ENCODE measurements at regions not wholly inside any gene's neighbourhood (a gene's known extent, or its start where the extent isn't known, plus 50 kb on each side); places are given as distances from the start of the nearest gene placed in this dataset.
A peak's percentile ranks its signal among the peaks of the same experiment; 100 is the strongest.

GRCh38 chr15:92565351-92566125 lies 90.0 kb downstream of the FAM174B start:
- no peak for DNase-seq (ENCODE audit: low spot score)

GRCh38 chr15:92561754-92562153 lies 93.8 kb downstream of the FAM174B start:
- DNase-seq (ENCODE audit: low spot score) = no peak

DNA sequence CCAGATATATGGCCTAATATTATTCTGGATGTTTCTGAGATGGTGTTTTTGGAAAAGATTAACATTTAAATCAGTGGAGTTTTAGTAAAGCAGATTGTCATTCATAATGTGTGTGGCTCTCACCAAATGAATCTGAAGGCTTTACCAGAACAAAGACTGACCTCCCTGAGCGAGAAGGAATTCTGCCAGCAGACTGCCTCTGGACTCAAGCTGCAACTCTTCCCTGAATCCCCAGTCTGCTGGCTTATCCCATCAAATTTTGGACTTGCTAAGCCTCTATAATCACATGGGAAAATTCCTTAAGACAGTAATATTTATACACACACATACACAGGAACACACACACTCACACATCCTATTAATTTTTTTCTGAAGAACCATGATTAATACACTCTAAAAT lies 102.3 kb downstream of the FAM174B start:
- DNase-seq (ENCODE audit: low spot score) = no peak

- DNase-seq (ENCODE audit: low spot score) = no peak
These were observed 109.6 kb downstream of the FAM174B start for GRCh38 chr15:92545996-92546395.

GRCh38 chr15:92541291-92542200 lies 114.0 kb downstream of the FAM174B start:
- no peak for DNase-seq (ENCODE audit: low spot score)

- no peak for DNase-seq (ENCODE audit: low spot score)
These were observed 117.5 kb downstream of the FAM174B start for GRCh38 chr15:92538115-92538514.

DNA sequence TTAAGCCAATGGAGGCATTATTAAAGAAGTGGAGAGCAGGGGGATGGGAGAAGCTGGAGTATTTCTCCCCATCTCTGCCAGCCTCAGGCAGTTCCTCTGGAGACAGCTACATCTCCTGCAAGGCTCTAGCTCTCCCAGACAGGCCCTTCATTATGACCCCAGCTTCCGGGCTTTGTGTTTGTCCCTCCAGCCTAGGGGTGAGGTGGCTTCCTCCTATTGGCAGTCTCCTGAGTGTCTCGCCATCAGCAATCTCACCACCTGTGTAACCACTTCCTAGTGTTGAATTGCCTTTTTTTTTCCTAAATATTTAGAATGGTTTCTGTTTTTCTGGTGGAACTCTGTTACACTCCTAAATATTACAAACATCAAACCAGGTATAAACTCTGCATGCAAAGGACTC lies 122.3 kb downstream of the FAM174B start:
- DNase-seq (ENCODE audit: low spot score) = no peak

DNA sequence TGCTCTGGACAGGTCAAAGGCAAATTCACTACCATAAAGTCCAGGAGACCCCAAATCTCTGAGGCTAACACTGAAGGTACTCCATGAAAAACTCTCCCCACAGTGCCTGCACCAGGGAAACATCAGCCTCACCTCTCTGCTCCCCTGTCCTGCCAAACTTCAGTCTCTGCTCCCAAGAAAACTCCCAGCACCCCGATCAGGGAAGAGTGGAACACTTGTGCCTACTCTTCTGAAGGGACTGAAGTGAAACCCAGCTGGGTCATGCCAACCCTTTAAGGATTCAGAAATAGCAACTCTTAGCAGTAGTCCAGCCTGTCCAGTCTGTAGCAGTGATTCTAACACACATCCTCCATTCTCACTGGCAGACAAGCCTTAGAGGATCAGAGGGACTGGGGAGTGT lies 124.2 kb downstream of the FAM174B start:
- no peak for DNase-seq (ENCODE audit: low spot score)

DNA sequence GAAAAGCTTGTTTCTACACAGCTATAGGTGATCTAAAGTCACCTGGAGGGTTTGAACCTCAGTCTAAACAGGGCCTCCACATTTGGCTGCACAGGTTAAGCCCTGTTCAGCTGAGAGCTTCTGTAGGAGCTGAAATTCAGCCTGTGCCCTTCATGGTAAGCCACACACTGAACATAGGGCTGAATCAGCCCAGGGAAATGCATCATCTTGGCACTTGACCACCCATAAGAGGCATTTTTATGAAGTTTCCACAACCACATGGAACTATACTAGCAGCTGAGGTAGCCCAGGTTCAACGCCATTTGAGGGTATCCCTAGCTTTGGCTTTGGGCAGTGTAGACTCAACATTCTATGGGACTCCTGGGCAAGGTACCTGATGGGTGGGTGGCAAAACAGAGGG lies 126.8 kb downstream of the FAM174B start:
- no peak for DNase-seq (ENCODE audit: low spot score)

DNA sequence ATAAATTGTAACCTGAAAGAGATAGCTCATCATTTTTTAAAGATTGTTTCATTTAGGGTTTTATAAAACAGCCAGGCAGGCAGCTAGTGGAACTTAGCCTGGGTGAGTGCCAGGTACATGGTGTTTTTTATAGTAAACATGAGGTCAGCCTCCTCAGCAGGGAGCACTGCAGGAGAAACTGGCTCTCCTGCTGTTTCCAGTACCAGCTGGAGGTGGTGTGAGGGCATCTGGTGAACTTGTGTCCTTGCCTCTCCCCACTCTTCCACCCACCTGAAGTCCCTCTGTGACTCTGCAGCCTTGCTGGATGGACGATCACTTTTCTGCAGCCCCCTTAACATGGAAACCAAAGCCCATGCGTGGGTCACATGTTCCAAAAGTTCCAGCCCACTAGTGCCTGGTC lies 128.4 kb downstream of the FAM174B start:
- peak; percentile 40 for DNase-seq (ENCODE audit: low spot score)

- DNase-seq (ENCODE audit: low spot score) = no peak
These were observed 129.8 kb downstream of the FAM174B start for GRCh38 chr15:92525758-92526245.

- no peak for DNase-seq (ENCODE audit: low spot score)
These were observed 130.6 kb downstream of the FAM174B start for GRCh38 chr15:92524874-92525565.

GRCh38 chr15:92524161-92524560 lies 130.5 kb downstream of the ST8SIA2 start:
- no peak for DNase-seq (ENCODE audit: low spot score)

- no peak for DNase-seq (ENCODE audit: low spot score)
These were observed 129.5 kb downstream of the ST8SIA2 start for GRCh38 chr15:92523176-92523575.

DNA sequence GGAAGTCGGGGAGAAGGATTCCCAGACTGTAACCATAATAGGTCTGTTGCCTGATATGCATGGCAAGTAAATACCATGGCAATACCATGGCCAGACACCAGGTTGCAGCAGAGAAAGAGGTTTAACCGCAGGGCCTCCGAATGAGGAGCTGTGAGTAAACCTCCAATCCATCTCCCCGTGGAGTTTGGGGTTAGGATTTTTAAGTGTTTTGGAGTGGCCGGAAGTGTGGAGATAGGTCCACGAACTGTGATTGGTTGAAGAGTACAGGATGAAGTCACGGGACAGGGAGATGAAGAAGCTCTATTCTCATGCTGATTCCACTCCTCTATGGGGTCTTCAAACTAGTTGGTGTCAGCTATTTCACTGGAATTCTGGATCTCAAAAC lies 127.9 kb downstream of the ST8SIA2 start:
- peak; percentile 75 for DNase-seq (ENCODE audit: low spot score)

- DNase-seq (ENCODE audit: low spot score) = no peak
These were observed 127.4 kb downstream of the ST8SIA2 start for GRCh38 chr15:92520914-92521623.

GRCh38 chr15:92519709-92520108 lies 126.0 kb downstream of the ST8SIA2 start:
- DNase-seq (ENCODE audit: low spot score) = no peak
